KMS-11 (cell line): ENCODE measurements at regions not wholly inside any gene's neighbourhood (a gene's known extent, or its start where the extent isn't known, plus 50 kb on each side); places are given as distances from the start of the nearest gene placed in this dataset.

Experiments used
- H2AFZ ChIP-seq: fragments of 200-600 bp; sonication (generic); 2 replicates; pipeline ENCODE4 v1.6.1; 2016; ENCODE audit warnings: antibody characterized with exemption, mixed run types, low read depth
- H3K27ac ChIP-seq: fragments of 200-600 bp; sonication (generic); 2 replicates; pipeline ENCODE4 v1.6.1; 2016; ENCODE audit warnings: mild to moderate bottlenecking, mixed run types
- H3K27me3 ChIP-seq: fragments of 200-600 bp; sonication (generic); 2 replicates; pipeline ENCODE4 v1.6.1; 2017; ENCODE audit warnings: mild to moderate bottlenecking, low read depth, mixed run types, moderate library complexity; ENCODE audit not compliant: insufficient read depth
- H3K36me3 ChIP-seq: fragments of 200-600 bp; sonication (generic); 2 replicates; pipeline ENCODE4 v1.6.1; 2017; ENCODE audit warnings: mild to moderate bottlenecking, mixed run types; ENCODE audit not compliant: insufficient read depth
- H3K4me1 ChIP-seq: fragments of 200-600 bp; sonication (generic); 2 replicates; pipeline ENCODE4 v1.6.1; 2016; ENCODE audit warnings: mild to moderate bottlenecking, low read depth, mixed run types; ENCODE audit not compliant: poor library complexity, severe bottlenecking
- H3K4me2 ChIP-seq: fragments of 200-600 bp; sonication (generic); 2 replicates; pipeline ENCODE4 v1.7.0; 2016; ENCODE audit warnings: mild to moderate bottlenecking, mixed run types
- H3K4me3 ChIP-seq: fragments of 200-600 bp; sonication (generic); IDR thresholded peaks from 2 replicates; pipeline ENCODE4 v1.6.1; 2017; ENCODE audit warnings: low read depth, low read length, mixed read lengths; ENCODE audit not compliant: insufficient read depth
- H3K79me2 ChIP-seq: fragments of 200-600 bp; sonication (generic); 2 replicates; pipeline ENCODE4 v1.6.1; 2016; ENCODE audit warnings: low read depth, mixed run types; ENCODE audit not compliant: insufficient read depth
- H3K9ac ChIP-seq: fragments of 200-600 bp; sonication (generic); 2 replicates; pipeline ENCODE4 v1.6.1; 2016; ENCODE audit warnings: mild to moderate bottlenecking, mixed run types
- H4K20me1 ChIP-seq: fragments of 200-600 bp; sonication (generic); 2 replicates; pipeline ENCODE4 v1.6.1; 2016; ENCODE audit warnings: mild to moderate bottlenecking, mixed run types; ENCODE audit not compliant: insufficient read depth
- CTCF ChIP-seq: fragments of 200-600 bp; sonication (generic); conservative IDR thresholded peaks from 2 replicates; pipeline ENCODE4 v1.6.1; 2017; ENCODE audit warnings: low read depth, mild to moderate bottlenecking, antibody characterized with exemption, low read length, moderate library complexity, mixed read lengths

- H3K27ac ChIP-seq = no peak overlapping the region
- no peaks in the 10 kb centered on the region for H3K79me2 ChIP-seq
- H2AFZ ChIP-seq = no peak overlapping the region
- H4K20me1 ChIP-seq = no peaks in the 10 kb centered on the region
- no peak overlapping the region for H3K4me3 ChIP-seq
- H3K4me1 ChIP-seq = no peaks in the 10 kb centered on the region
- H3K9ac ChIP-seq = no peak overlapping the region
- no peaks in the 10 kb centered on the region for H3K36me3 ChIP-seq
- no peak for TF ChIP-seq CTCF
- H3K27me3 ChIP-seq = peaks cover 25% of the 10 kb centered on the region
- H3K4me2 ChIP-seq = no peak overlapping the region
Observed at GRCh38 chr2:238564286-238564920, 137.7 kb downstream of the ASB1 start.

- H3K27me3 ChIP-seq = peaks cover 26% of the 10 kb centered on the region
- no peaks in the 10 kb centered on the region for H3K36me3 ChIP-seq
- no peak overlapping the region for H2AFZ ChIP-seq
- no peaks in the 10 kb centered on the region for H4K20me1 ChIP-seq
- no peaks in the 10 kb centered on the region for H3K4me1 ChIP-seq
- no peak for TF ChIP-seq CTCF
- H3K4me3 ChIP-seq = no peak overlapping the region
- H3K9ac ChIP-seq = no peak overlapping the region
- H3K4me2 ChIP-seq = no peak overlapping the region
- H3K27ac ChIP-seq = no peak overlapping the region
- H3K79me2 ChIP-seq = no peaks in the 10 kb centered on the region
Observed at GRCh38 chr2:238565031-238565430, 138.3 kb downstream of the ASB1 start.

GRCh38 chr2:238566001-238566645 lies 139.4 kb downstream of the ASB1 start:
- no peak for TF ChIP-seq CTCF
- Histone ChIP-seq H3K36me3 (no peaks in the 10 kb centered on the region), H3K4me2 (no peak overlapping the region)

GRCh38 chr2:238567067-238567855 lies 140.5 kb downstream of the ASB1 start:
- Histone ChIP-seq H3K4me3 (no peak overlapping the region), H3K4me2 (no peak overlapping the region), H3K27me3 (peaks cover 22% of the 10 kb centered on the region), H3K27ac (no peak overlapping the region), H4K20me1 (no peaks in the 10 kb centered on the region), H3K9ac (no peak overlapping the region), H3K4me1 (no peaks in the 10 kb centered on the region), H2AFZ (no peak overlapping the region), H3K79me2 (no peaks in the 10 kb centered on the region), H3K36me3 (no peaks in the 10 kb centered on the region)
- no peak for TF ChIP-seq CTCF

More at GRCh38 chr2:238566001-238566645, 139.4 kb downstream of the ASB1 start:
- Histone ChIP-seq H3K79me2 (no peaks in the 10 kb centered on the region), H3K4me1 (no peaks in the 10 kb centered on the region), H2AFZ (no peak overlapping the region), H3K27ac (no peak overlapping the region), H3K4me3 (no peak overlapping the region), H3K9ac (no peak overlapping the region), H3K27me3 (peaks cover 26% of the 10 kb centered on the region), H4K20me1 (no peaks in the 10 kb centered on the region)
